ENCODE measurements at regions not wholly inside any gene's neighbourhood (a gene's known extent, or its start where the extent isn't known, plus 50 kb on each side); places are given as distances from the start of the nearest gene placed in this dataset.

GRCh38 chr2:42113452-42113851 lies 55.7 kb upstream of the EML4 start:
- TF ChIP-seq POLR2A (IDR thresholded peaks at IDR 0.05): no peak
- no peak for TF ChIP-seq CTCF (IDR thresholded peaks at IDR 0.05)

Data from thyroid gland (tissue), 4 donors.